ENCODE measurements at regions not wholly inside any gene's neighbourhood (a gene's known extent, or its start where the extent isn't known, plus 50 kb on each side); places are given as distances from the start of the nearest gene placed in this dataset.

DNA sequence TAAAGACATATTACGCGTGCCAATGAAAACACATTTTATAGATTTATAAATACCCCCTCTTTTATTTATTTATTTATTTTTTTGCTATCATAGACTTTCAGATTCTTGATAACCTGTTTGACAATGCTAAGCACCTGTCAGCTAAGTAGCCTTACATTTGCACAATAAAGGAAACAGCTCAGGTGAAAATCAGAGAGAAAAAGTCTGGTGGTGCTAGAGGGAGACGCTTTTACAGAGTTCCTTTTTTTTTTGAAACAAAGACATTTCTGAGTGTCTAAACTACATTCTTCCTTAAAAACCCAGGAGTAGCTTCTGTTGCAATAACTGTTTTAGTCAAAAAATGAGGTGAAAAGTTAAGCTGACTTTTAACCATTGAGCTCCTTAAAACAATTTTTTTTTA, 1611.6 kb downstream of the NCAM2 start:
- DNase-seq = no peak

DNA sequence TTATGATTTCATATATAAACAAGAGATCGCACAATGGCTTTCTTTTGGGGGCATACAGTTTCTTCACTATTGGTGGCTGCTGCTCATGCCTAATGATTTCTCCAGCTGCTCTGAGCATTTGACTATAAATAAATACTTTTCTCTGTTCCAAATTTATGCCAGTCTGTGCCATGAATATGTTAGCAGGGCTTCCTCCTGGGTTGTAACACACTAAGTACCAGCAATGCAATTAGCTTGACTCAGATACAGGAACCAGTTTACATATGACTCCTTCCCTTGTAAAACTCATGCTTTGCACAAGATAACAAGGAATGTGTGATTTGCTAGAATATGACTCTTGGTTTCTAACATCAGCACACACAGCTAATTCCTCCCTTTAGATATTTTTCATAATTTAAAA, 1629.7 kb downstream of the NCAM2 start:
- DNase-seq = no peak

DNA sequence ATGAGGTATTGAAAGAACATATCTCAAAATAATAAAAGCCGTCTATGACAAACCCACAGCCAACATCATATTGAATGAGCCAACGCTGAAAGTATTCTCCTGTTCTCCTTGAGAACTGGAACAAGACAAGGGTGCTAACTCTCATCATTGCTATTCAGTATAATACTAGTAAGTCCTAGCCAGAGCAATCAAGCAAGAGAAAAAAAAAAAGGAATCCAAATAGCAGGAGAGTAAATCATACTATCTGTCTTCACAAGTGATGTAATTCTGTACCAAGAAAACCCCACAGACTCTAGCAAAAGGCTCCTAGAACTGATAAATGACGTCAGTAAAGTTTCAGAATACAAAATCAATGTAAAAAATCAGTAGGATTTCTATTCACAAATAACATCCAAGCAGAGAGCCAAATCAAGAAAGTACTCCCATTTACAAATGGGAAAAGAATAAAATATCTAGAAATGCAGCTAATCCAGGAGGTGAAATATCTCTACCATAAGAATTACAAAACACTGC, 1632.8 kb downstream of the NCAM2 start:
- no peak for DNase-seq

DNA sequence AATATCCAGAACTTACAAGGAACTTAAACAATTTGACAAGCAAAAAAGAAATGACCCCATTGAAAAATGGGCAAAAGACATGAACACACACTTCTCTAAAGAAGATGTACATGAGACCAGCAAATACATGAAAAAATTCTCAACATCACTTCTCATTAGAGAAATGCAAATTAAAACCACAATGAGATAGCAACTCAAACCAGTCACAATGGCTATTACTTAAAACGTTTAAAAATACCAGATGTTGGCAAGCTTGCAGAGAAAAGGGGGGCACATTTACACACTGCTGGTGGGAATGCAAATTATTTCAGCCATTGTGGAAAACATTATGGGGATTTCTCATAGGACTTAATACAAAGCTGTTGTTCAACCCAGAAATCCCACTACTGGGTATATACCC, 1634.0 kb downstream of the NCAM2 start:
- no peak for DNase-seq

DNA sequence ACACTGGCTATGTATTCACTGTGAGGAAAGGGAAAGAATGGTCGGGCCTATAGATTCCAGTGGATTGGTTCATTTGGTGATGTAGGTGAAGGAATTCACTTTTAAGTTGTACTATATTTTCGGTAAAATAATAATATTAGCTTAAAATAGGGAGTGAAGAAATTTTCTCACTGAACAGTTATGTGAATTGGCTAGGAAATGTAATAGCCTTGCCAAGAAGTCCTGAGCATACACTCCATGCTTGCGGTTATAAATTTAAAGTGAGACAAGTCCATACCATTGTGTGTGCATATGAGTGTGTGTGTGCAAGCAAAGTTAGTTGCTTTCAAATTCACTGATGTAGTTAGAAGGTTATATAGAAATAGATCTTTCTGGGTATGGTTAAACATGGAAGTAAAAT, 1651.0 kb downstream of the NCAM2 start:
- DNase-seq = no peak

DNA sequence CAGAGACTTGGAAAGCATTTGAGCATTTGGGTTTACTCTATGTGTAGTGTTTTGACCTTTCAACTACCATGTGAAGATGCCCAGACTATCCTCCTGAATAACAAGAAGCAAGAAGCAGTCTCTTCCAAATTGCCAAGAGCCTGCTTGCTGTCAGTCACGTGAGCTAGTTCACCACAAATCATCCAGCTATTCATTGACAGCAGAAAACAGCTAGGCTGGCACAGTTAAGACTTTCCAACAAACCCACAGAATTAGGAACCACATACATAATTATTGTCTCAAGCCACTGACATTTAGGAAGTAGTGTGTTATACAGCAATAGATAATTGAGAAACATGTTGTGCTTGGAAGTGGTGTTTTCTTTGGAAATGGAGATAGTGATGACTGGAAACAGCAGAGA, 1652.0 kb downstream of the NCAM2 start:
- DNase-seq = no peak

DNA sequence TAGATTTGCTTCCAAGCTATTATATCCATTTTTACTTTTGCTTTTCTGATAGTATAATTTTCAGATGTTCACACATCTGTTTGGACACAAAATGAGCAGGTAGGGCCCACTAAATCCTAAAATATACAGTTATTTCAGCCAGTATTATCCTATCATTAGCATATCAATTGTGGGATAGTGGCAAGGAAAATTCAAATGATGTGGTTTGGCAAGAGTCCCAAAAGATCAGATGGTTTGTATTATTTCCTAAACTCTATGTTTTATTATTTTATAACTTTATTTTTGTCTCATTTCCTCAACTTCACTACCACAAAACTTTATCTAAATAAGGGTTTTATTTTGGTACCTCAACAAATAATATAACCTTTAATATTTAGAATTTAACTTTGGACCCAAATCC, 1659.6 kb downstream of the NCAM2 start:
- no peak for DNase-seq

DNA sequence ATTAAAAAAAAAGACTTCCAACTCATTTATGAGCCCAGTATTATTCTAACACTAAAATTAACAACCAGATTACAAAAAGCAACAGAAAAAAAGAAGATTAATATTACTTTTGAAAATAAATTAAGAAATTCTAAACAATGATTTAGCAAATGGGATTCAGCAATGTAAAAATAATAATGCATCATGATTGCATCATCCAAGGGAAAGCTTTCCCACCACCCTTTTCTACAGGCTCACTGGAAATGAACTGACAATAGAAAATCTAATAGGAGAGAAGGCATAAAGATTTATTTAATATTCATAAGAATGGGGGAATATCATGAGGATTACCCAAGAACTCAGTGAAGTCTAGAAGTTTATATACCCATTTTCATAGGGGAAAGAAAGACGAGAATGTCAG, 1671.9 kb downstream of the NCAM2 start:
- no peak for DNase-seq

DNA sequence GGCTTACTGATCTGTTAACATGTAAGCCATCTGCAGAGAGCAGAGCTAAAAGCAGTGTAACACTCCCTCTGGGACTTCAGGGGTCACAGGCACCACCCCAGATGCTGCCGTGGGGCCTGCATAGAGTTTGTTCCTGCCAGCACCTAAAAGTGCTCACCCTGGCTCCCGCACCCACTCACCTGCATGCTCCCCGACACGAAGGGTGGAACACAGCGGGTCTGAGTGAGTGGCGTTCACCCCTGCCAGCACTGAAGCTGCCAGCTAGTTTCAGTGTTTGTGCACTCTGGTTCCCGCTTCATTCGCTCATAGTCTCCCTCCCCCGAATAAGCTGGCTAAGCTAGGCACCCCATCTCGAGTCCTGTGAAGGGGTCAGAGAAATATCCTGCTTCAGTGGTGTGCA, 1681.0 kb downstream of the NCAM2 start:
- DNase-seq = no peak

DNA sequence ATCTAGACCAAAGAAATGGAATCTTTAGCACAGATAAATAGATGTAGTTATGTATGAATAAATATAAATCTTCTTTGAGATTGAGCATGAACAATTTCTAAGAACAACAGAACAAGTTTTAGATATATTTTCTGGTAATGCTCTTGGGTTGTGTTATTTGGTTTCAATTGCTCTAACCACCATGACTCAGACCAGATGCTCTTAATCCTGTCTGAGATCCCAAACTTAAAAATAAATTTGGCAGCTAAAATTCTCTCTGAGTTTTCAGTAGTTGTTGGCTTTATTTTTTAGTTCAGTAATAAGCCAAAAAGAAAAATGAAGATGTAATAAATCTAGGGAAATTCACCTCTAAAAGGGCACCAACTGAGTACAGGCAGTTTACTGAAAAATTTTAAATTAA, 1693.4 kb downstream of the NCAM2 start:
- DNase-seq = no peak

DNA sequence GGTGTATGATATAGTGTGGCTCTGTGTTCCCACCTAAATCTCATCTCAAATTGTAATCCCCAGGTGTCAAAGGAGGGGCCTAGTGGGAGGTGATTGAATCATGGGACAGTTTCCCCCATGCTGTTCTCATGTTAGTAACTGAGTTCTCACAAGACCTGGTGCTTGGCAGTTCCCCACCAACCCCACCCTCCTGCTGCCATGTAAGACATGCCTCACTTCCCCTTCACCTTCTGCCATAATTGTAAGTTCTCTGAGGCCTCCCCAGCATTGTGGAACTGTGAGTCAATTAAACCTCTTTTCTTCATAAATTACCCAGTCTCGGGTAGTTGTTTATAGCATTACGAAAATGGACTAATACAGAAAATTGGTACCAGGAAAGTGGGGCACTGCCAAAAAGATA, 1705.3 kb downstream of the NCAM2 start:
- DNase-seq = no peak

DNA sequence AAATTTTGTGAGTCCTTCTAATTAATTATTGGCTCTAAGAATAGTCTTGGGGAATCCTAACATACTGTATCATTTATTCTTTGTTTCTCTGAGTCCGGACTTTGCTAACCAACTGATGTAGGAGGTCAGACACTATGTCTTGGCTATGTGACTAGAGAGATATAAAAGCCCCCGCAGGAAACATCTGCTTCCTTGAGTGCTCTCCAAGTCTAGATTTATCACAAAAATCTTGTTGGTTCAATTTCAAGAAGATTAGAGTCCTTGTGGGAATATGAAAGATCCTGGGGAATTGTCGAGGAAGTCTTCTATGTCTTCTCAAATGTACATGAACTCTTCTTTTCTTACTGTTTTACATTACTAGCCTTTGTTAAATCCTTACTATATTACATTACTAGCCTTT, 1712.5 kb downstream of the NCAM2 start:
- no peak for DNase-seq

DNA sequence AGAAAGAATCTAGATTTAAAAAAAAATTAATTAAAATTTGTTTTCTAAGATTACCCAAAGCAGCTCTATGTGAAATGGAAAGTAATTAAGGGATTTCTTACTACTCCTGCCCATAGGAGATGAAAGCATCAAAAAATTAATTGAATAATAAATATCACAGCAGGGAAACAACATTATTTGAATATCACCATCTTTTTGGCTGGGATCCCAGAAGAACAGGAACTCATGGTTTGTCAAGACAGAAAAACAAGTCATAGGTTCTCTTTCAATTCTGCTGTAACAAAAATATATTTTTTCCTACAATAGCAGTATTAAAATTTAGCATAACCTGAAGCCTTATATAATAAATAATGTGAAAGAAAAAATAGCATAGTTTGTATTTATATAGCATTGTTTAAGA, 1713.4 kb downstream of the NCAM2 start:
- no peak for DNase-seq

DNA sequence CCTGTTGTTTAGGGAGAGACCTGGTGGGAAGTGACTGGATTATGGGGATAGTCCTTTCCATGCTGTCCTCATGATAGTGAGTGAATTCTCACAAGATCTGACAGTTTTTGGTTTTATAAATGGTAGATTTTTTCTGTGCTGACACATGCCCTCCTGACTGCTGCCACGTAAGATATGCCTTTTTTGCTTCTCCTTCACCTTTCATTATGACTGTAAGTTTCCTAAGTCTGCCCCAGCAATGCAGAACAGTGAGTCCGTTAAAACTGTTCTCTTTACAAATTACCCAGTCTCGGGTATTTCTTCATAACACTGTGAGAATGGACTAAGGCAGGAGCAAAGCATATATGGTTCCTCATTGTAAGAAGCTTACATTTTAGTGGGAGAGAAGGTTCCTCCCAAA, 1727.2 kb downstream of the NCAM2 start:
- DNase-seq = no peak

DNA sequence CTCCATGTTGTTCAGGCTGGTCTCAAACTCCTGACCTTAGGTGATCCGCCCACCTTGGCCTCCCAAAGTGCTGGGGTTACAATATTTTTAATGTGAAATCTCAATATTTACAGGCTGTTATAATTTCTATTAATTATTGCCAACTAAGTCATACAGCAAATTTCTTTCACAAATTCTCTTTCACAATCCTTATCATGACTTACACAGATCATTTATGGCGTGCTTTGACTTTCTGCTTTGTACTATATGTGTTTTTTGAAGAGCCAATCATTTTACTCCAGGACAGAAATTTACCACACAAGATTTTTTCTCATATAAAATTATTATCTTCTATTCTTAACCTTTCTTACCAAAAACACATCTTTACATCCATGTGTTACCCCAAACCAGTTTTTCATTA, 1729.9 kb downstream of the NCAM2 start:
- DNase-seq = no peak

DNA sequence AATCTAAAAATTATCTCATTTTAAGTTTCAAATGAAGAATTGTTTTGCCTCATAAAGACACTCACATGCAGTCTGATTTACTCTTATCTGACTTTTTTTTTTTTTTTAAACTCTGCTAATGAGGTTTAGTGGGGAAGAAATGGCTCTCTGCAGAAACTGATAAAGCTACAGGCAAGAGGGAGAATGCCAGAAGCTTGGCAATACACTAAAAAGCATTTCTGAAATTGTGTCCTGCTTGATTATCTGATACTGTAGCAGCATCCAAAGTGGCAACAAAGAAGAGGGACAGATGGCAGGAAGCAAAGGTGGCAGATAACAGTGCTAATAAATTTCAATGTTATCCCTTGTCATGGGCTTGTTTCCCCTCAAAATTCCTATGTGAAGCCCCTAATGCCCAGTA, 1744.9 kb downstream of the NCAM2 start:
- DNase-seq = no peak

DNA sequence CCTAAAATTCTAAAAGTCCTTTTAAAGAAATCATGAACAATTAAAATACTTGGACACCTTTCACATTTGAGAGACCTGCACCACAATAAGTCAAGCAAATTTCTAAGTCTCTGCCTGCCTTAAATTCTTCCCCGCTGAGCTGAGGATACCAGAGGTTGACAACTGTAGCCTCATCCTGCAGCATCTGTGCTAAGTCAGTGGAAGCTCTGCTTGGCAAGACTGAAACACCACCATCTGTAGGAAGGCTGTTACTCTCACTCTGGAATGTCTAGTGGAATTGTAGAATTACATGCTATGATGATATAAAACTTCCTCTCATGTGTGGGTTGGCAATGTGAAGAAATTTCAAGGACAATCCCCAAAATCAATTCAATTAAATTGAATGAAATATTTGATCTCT, 1756.5 kb downstream of the NCAM2 start:
- DNase-seq = no peak

DNA sequence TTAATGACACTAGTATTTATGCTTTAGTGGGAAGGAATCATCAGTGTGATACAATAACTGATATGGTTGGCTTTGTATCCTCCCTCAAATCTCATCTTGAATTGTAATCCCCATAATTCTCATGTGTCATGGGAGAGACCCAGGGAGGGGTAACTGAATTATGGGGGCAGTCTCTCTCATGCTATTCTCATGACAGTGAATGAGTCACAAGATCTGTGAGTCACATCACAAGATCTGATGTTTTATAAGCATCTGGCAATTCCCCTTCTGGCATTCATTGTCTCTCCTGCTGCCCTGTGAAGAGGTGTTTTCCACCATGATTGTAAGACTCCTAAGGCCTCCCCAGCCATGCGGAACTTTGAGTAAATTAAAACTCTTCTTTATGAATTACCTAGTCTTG, 1760.3 kb downstream of the NCAM2 start:
- DNase-seq = no peak

DNA sequence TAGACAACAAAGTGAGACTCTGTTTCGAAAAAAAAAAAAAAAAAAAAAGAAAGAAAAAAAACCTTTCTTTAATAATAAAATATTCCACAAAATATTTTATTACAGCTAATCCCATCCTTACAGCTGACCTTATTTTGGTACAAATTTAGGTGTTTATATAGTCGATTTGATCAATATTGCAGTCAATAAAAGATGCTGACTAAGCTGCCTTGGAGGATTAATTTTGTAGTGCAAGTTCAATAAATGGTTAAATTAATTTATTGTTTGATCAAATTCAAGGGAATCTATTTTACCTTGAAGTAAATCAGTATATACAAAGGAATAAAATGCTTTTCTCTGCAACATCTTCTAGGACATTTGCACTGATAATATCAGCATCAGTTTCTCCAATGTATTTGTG, 1764.3 kb downstream of the NCAM2 start:
- DNase-seq = no peak

DNA sequence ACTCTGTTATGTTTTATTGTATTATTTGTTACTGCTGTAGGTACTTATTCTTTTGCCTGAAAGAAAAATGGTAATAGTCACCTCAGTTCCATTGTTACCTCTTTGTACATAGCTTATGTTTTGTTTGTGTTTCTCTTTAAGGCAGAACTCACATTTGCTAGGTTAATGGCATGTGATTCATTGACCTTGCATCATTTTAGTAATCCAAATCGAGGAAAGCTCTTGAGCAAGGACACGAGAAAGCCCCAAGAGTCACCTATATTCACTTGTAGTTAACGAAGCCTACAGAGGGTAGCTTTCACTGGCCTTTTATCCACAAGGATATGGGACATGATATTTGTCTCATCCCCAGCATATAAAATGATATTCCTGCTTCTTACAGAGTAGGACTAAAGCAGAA, 1765.2 kb downstream of the NCAM2 start:
- no peak for DNase-seq

DNA sequence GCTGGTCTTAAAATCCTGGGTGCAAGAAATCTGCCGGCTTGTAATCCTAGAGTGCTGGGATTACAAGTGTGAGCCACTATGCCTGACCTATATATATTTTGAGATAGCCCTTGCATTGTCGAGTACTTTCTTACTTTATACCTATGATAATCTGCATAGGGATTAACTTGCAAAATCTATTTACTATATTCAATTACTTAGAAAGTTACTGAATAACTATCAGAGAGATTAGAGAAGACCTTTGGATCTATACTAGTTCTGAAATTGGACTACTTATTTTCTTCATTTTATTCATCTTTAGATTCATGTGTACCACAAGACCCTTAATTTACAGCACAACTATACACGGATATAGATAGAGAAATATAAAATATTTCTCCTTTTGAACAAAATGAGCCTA, 1766.0 kb downstream of the NCAM2 start:
- no peak for DNase-seq

DNA sequence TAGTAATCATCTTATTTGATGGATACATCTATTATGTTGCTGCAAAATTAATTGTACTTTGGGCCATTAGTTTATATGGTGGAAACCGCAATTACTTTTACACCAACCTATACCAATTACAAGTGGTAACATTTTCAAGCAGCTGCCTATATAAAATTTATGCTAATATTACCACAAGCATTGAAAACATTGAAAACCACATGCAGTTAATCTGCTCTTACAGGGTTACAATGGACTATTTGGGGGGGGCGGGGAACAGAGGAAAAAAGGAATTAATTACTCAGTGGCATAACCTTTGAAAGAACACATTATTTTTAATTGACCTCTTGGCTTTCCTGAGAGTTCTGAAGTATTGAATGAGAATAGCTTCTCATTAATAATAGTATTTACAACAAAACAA, 1793.2 kb downstream of the NCAM2 start:
- DNase-seq = no peak

DNA sequence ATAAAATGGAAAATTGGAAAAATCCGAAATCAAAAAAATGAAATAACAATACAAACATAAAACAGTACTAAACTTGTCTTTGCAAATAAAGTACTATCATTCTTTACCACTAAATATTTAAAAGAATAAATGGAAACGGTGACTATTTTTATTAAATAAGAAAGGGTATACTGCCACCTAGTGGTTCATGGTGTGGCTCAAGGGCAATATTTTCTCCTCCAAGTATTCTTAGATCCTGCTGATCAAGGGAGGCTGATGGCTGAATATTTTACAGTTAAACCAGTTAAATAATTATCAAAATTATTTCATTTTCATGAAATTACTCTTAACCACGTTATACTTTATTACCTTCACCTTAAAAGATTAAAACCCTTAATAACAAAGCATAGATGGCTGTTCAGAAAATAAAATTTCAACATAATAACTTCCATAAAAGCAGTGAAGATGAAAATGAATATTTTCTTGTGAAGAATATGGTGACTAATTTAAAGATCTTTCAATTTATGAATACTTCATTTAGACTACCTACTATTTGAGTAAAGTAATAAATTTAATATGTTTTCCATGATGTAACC, 1793.9 kb downstream of the NCAM2 start:
- peak; percentile 6 for DNase-seq

DNA sequence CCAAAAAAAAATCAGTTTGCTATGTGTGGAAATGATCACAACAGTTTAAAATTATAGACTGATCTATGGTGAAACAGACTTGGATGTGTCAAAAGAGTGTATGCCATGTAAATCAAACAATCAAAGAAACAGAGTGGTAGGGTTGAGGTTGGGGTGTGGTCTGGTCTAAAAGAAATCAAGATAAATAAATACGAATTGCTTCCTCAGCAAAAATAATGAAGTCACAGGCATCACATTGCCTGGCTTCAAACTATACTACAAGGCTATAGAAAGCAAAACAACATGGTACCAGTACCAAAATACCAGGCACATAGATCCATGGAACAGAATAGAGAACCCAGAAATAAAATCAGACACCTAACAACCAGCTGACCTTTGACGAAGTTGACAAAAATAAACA, 1796.9 kb downstream of the NCAM2 start:
- no peak for DNase-seq

DNA sequence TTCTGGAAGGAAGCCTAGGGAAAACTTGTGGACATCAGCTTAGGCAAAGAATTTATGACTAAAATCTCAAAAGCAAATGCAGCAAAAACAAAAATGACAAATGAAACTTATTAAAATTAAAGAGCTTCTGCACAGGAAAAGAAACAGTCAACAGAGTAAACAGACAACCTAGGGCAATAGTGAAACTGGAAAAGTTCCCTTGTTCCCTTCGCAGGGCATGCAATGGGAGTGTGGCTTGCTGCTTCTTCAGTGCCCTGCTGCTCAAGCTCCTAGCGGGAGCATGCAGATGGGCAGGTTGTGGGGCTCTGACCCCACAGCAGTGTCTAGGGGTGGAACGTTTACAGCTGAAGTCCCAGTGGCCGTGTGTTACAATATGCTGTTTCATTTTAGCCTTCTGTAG, 1797.4 kb downstream of the NCAM2 start:
- no peak for DNase-seq

DNA sequence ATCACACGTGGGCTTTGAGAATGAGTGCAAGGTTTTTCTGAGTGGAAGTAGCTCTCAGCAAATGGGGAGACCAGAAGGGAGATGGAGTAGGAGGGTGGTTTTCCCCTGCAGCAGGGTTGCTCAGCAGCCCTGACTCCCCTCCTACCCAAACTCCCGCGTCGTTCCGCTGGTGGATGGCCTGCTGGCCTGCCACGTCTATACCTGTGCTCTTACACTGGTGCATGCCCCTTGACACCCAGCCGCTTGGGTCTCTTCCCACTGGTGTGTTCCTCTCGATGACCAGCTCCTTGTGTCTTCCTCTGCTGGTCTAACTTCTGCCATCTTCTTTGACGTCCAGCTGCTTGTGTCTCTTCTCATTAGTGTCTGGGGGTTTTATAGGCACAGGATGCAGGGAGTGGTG, 1797.9 kb downstream of the NCAM2 start:
- no peak for DNase-seq

Measured in NCI-H2107 (cell line).